Cardiac muscle cell (in vitro differentiated cells and primary cell): ENCODE measurements at regions not wholly inside any gene's neighbourhood (a gene's known extent, or its start where the extent isn't known, plus 50 kb on each side); places are given as distances from the start of the nearest gene placed in this dataset.
A peak's percentile ranks its signal among the peaks of the same experiment; 100 is the strongest.

Experiments used
- DNase-seq, 2 donors: peaks; one replicate each; pipeline versions ENCODE4 v3.0.0 to v3.0.0-alpha.2; 2010 to 2017; ENCODE audit warnings: low read depth in 1 of 2, low spot score in 1 of 2
- H3K27ac ChIP-seq: fragments of 200-600 bp; sonication (generic); 2 replicates; pipeline ENCODE4 v1.5.1; 2016
- H3K27me3 ChIP-seq: fragments of 200-600 bp; sonication (generic); 2 replicates; pipeline ENCODE4 v1.6.0; 2016; ENCODE audit warnings: control low read depth
- H3K36me3 ChIP-seq: fragments of 200-600 bp; sonication (generic); 2 replicates; pipeline ENCODE4 v1.5.1; 2016; ENCODE audit warnings: control low read depth
- H3K4me1 ChIP-seq: fragments of 200-600 bp; sonication (generic); 2 replicates; pipeline ENCODE4 v1.8.1; 2017; ENCODE audit warnings: low read depth, mild to moderate bottlenecking, mixed run types
- H3K4me3 ChIP-seq: fragments of 200-600 bp; sonication (generic); 2 replicates; pipeline ENCODE4 v1.5.1; 2016; ENCODE audit warnings: mild to moderate bottlenecking
- H3K9me3 ChIP-seq: fragments of 200-600 bp; sonication (generic); 2 replicates; pipeline ENCODE4 v1.5.1; 2017; ENCODE audit warnings: low read depth, mild to moderate bottlenecking, control low read depth
- CTCF ChIP-seq: IDR thresholded peaks from 2 replicates; pipeline ENCODE4 v1.5.1; 2012; ENCODE audit warnings: low read depth, mild to moderate bottlenecking, low read length

DNA sequence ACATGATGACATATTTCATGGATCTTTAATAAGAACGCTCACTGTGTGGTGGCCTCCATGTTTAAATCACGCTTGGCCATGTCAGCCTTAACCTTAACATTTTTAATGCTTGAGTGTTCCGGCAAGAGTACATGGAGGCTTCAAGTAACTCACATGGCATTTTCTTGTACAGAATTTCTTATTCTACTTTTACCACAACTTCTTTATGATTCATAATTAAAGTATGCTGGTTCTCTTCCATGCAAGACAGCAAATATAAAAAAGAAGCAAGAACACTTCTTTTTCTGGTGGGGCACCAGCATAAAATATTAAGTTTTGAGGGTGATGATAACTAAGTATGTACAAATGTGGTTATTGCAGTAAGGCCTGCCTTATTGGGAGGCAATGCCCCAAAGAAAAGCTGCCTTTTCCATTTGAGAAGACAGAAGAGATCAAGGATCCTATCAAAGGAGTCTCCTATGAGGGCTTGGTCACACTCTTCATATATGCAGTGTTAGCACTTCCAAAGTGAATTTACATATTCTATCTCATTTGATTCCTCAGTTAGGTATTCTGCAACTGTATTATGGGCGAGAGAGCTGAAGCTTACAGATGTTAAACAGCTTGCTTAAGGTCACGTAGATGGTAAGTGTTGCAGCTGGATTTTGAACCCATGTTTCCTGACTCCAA is 382.7 kb upstream of the MEF2C start:
- H3K27ac ChIP-seq = no peak overlapping the region
- DNase-seq = peak in 1 of 2 donors; percentile 55
- no peaks in the 10 kb centered on the region for H3K36me3 ChIP-seq
- no peaks in the 10 kb centered on the region for H3K27me3 ChIP-seq
- TF ChIP-seq CTCF = no peak
- peaks cover 17% of the 10 kb centered on the region for H3K4me1 ChIP-seq
- no peaks in the 10 kb centered on the region for H3K9me3 ChIP-seq
- H3K4me3 ChIP-seq = no peak overlapping the region

- Histone ChIP-seq H3K9me3 (no peaks in the 10 kb centered on the region), H3K36me3 (no peaks in the 10 kb centered on the region), H3K4me1 (peaks cover 17% of the 10 kb centered on the region), H3K4me3 (no peak overlapping the region), H3K27me3 (no peaks in the 10 kb centered on the region), H3K27ac (no peak overlapping the region)
- TF ChIP-seq CTCF = no peak
- DNase-seq = peak in 1 of 2 donors; percentile 3
Observed at GRCh38 chr5:89263846-89264245, 380.9 kb upstream of the MEF2C start.

GRCh38 chr5:89262030-89262429 is 379.0 kb upstream of the MEF2C start:
- no peak overlapping the region for H3K4me3 ChIP-seq
- no peak for TF ChIP-seq CTCF
- H3K36me3 ChIP-seq = no peaks in the 10 kb centered on the region
- no peaks in the 10 kb centered on the region for H3K27me3 ChIP-seq
- H3K4me1 ChIP-seq = peaks cover 9% of the 10 kb centered on the region
- DNase-seq = no peak
- no peaks in the 10 kb centered on the region for H3K9me3 ChIP-seq
- no peak overlapping the region for H3K27ac ChIP-seq

DNA sequence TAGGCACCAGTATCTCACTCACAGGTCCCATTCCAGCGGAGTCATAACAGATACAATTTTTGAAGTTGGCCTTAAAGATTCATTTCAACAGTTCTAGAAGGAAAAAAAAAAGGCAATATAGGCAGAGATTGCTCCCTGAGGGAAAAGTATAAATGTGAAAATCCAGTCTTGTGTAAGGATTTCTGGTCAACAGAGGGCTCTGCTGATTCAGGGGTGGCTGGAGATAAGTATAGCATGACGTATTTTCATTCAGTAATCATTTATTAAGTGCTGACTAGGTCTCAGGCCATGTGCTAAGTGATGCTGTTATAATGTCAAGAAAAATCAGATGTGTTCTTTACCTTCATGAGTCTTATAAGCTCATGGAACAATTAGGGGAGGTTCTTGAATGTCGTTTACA is 377.3 kb upstream of the MEF2C start:
- DNase-seq = peak in 1 of 2 donors; percentile 37
- Histone ChIP-seq H3K4me1 (peaks cover 9% of the 10 kb centered on the region), H3K27ac (no peak overlapping the region), H3K36me3 (no peaks in the 10 kb centered on the region), H3K4me3 (no peak overlapping the region), H3K27me3 (no peaks in the 10 kb centered on the region), H3K9me3 (no peaks in the 10 kb centered on the region)
- TF ChIP-seq CTCF = no peak

DNA sequence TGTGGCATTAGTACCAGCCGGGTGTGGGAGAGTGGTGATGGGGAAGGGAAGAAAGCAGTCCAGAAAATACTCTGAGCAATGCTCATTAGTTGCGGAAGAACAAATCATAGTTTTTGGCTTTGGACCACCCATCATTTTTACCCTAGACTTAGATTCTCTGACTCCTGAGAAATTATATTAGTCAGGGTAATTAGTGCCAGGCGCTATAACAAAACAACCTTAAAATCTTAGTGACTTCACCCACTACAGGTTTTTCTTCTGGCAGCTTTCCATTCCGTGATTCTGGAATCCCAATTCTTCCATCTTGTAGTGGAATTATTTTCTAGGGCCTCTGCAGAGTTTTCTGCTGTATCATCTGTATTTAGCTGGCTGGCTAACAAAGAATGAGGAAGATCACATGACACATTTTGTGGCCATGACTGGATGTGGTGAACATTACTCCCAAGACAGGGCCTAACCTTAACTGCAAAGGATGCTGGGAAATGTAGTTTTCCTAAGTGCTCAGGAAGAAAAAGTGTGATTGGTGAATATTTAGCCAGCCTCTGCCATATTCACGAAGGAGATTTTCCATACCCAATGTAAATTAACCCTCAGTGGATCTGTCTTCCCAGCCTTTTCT is 373.0 kb upstream of the MEF2C start:
- H3K27me3 ChIP-seq = no peaks in the 10 kb centered on the region
- no peak overlapping the region for H3K4me3 ChIP-seq
- DNase-seq = peak in 1 of 2 donors; percentile 59
- H3K4me1 ChIP-seq = no peaks in the 10 kb centered on the region
- H3K27ac ChIP-seq = no peak overlapping the region
- no peaks in the 10 kb centered on the region for H3K36me3 ChIP-seq
- no peaks in the 10 kb centered on the region for H3K9me3 ChIP-seq
- no peak for TF ChIP-seq CTCF
